Heart left ventricle (tissue), 13 donors: ENCODE measurements at regions not wholly inside any gene's neighbourhood (a gene's known extent, or its start where the extent isn't known, plus 50 kb on each side); places are given as distances from the start of the nearest gene placed in this dataset.

Experiments
- CTCF ChIP-seq, 12 donors: fragments of 200-600 bp; sonication (generic) in 4 of 12; IDR thresholded peaks; one replicate each; pipeline versions ENCODE4 v1.5.0 to v1.8.0; 2018 to 2022; ENCODE audit warnings: antibody characterized with exemption in 12 of 12, mild to moderate bottlenecking in 5 of 12
- POLR2A ChIP-seq, 2 donors: fragments of 450-650 bp; IDR thresholded peaks; one replicate each; pipeline ENCODE4 v1.6.1; 2017; ENCODE audit warnings: antibody characterized with exemption in 2 of 2, mild to moderate bottlenecking in 2 of 2, moderate library complexity in 2 of 2
- donor health status: ischemic (EF 13 %, LVEDD 7.1; RV severe dilation, severe dysfunction).
- donor health status: DM: no; HTN: yes; CAD: no.
- donor health status: DM: no; HTN: no; CAD: no.
- donor health status: ischemic (EF 25% LVEDD 6.9; RV normal size, moderate dysfunction).
- donor health status: ischemic (EF 25% LVEDD 5.7; RV mildly dilated, moderate dysfunction).
- donor health status: ischemic (EF 35%, LVEDD 5.7; RV mildly dilated, moderate dysfunction).
- donor health status: nonischemic (EF 11% LVEDD 7.7; RV severe dilation, severe dysfunction).
- donor health status: DM: yes; HTN: yes; CAD: no.
- donor health status: PGD.
- donor health status: ischemic (EF 29% LVEDD 5.4; RV normal size, mild dysfunction).
- donor health status: nonischemic (EF 23%, LVEDD 6.1; RV moderate dilation, normal function).

GRCh38 chr14:37816135-37816534 is 220.7 kb downstream of the TTC6 start:
- TF ChIP-seq CTCF (IDR thresholded peaks at IDR 0.05), result no peak
- no peak for TF ChIP-seq POLR2A (IDR thresholded peaks at IDR 0.05)
